Ascending aorta (tissue), 2 donors: ENCODE measurements at regions not wholly inside any gene's neighbourhood (a gene's known extent, or its start where the extent isn't known, plus 50 kb on each side); places are given as distances from the start of the nearest gene placed in this dataset.

ENCODE experiments used
- DNase-seq, 2 donors: peaks; one replicate each; pipeline ENCODE4 v3.0.0-alpha.2; 2019; ENCODE audit warnings: low spot score in 2 of 2
- H3K27ac ChIP-seq, 2 donors: fragments of 200-600 bp; sonication (generic); one replicate each; pipeline ENCODE4 v1.5.1; 2016 to 2017; ENCODE audit warnings: mild to moderate bottlenecking in 1 of 2
- H3K27me3 ChIP-seq: fragments of 200-600 bp; sonication (generic); one replicate; pipeline ENCODE4 v1.5.1; 2017
- H3K36me3 ChIP-seq, 2 donors: fragments of 200-600 bp; sonication (generic); one replicate each; pipeline ENCODE4 v1.5.1; 2016
- H3K4me1 ChIP-seq, 2 donors: fragments of 200-600 bp; sonication (generic); one replicate each; pipeline ENCODE4 v1.5.1; 2016 to 2017; ENCODE audit warnings: mild to moderate bottlenecking in 1 of 2
- H3K4me3 ChIP-seq, 2 donors: fragments of 200-600 bp; sonication (generic); one replicate each; pipeline ENCODE4 v1.5.1; 2016 to 2017; ENCODE audit warnings: mild to moderate bottlenecking in 1 of 2
- H3K9me3 ChIP-seq, 2 donors: fragments of 200-600 bp; sonication (generic); one replicate each; pipeline ENCODE4 v1.5.1; 2016
- CTCF ChIP-seq, 3 experiments: fragments of 200-600 bp in 2 of 3; fragments of 450-650 bp in 1 of 3; sonication (generic) in 2 of 3; IDR thresholded peaks; one replicate each; pipeline ENCODE4 v1.5.1; 2016 to 2019; ENCODE audit warnings: antibody characterized with exemption in 3 of 3, mild to moderate bottlenecking in 1 of 3, moderate library complexity in 1 of 3
- intact Hi-C: fragments of 100-400 bp; cut with DNase I; formaldehyde crosslinking; loops from one replicate; pipeline ENCODE4 v1.15.1; 2023

- Histone ChIP-seq H3K27me3 (no peaks in the 10 kb centered on the region), H3K9me3 (no peaks in the 10 kb centered on the region), H3K27ac (no peak overlapping the region), H3K4me3 (no peak overlapping the region), H3K4me1 (no peaks in the 10 kb centered on the region), H3K36me3 (no peaks in the 10 kb centered on the region)
- TF ChIP-seq CTCF (IDR thresholded peaks at IDR 0.05), result no peak
- DNase-seq, result no peak
- intact Hi-C loops, result loop anchor here (10.0 kb wide), 1 partner anchor 251 kb away; no protein-coding TSS in a partner anchor
These were observed 297.5 kb upstream of the DPH6 start for GRCh38 chr15:35843498-35843897.

- no peak for TF ChIP-seq CTCF (IDR thresholded peaks at IDR 0.05)
- intact Hi-C loops, result no loop called here
- Histone ChIP-seq H3K36me3 (no peaks in the 10 kb centered on the region), H3K27ac (no peak overlapping the region), H3K4me3 (no peak overlapping the region), H3K27me3 (no peaks in the 10 kb centered on the region), H3K4me1 (no peaks in the 10 kb centered on the region), H3K9me3 (no peaks in the 10 kb centered on the region)
- no peak for DNase-seq
These were observed 304.3 kb upstream of the DPH6 start for GRCh38 chr15:35850284-35850683.

- H3K27me3 ChIP-seq, result no peaks in the 10 kb centered on the region
- H3K36me3 ChIP-seq, result no peaks in the 10 kb centered on the region
- H3K27ac ChIP-seq, result no peak overlapping the region
- H3K4me3 ChIP-seq, result no peak overlapping the region
- intact Hi-C loops, result no loop called here
- no peak for TF ChIP-seq CTCF (IDR thresholded peaks at IDR 0.05)
- DNase-seq, result no peak
- H3K9me3 ChIP-seq, result no peaks in the 10 kb centered on the region
- H3K4me1 ChIP-seq, result no peaks in the 10 kb centered on the region
These were observed 305.5 kb upstream of the DPH6 start for GRCh38 chr15:35851491-35851890.

- Histone ChIP-seq H3K4me3 (no peak overlapping the region), H3K27ac (no peak overlapping the region), H3K36me3 (no peaks in the 10 kb centered on the region), H3K9me3 (no peaks in the 10 kb centered on the region), H3K27me3 (no peaks in the 10 kb centered on the region), H3K4me1 (no peaks in the 10 kb centered on the region)
- DNase-seq, result no peak
- intact Hi-C loops, result no loop called here
- TF ChIP-seq CTCF (IDR thresholded peaks at IDR 0.05), result no peak
These were observed 307.1 kb upstream of the DPH6 start for GRCh38 chr15:35852818-35853624.

- DNase-seq, result no peak
- no peaks in the 10 kb centered on the region for H3K9me3 ChIP-seq
- H3K27me3 ChIP-seq, result no peaks in the 10 kb centered on the region
- intact Hi-C loops, result no loop called here
- H3K4me3 ChIP-seq, result no peak overlapping the region
- H3K36me3 ChIP-seq, result no peaks in the 10 kb centered on the region
- no peak for TF ChIP-seq CTCF (IDR thresholded peaks at IDR 0.05)
- H3K27ac ChIP-seq, result no peak overlapping the region
- H3K4me1 ChIP-seq, result no peaks in the 10 kb centered on the region
These were observed 308.4 kb upstream of the DPH6 start for GRCh38 chr15:35854316-35854715.
